DND-41 (cell line): ENCODE measurements at regions not wholly inside any gene's neighbourhood (a gene's known extent, or its start where the extent isn't known, plus 50 kb on each side); places are given as distances from the start of the nearest gene placed in this dataset.

Experiments
- ATAC-seq: fragments of 200-7000 bp; cut with Tn5 transposase; 3 replicates; pipeline ENCODE4 v1.9.1; 2021; ENCODE audit warnings: low read depth; ENCODE audit not compliant: insufficient read depth
- DNase-seq: peaks from one replicate; pipeline ENCODE4 v3.0.0-alpha.2; 2020
- H2AFZ ChIP-seq: 2 replicates; pipeline ENCODE4 v1.6.0; 2012; ENCODE audit warnings: low read depth, low read length
- H3K27ac ChIP-seq: 2 replicates; pipeline ENCODE4 v1.5.1; 2012; ENCODE audit warnings: low read length, inconsistent platforms
- H3K27me3 ChIP-seq: fragments of 200-600 bp; sonication (generic); 2 replicates; pipeline ENCODE4 v1.6.0; 2012; ENCODE audit warnings: low read length, mild to moderate bottlenecking, inconsistent platforms; ENCODE audit not compliant: insufficient read depth, poor library complexity
- H3K36me3 ChIP-seq: 2 replicates; pipeline ENCODE4 v1.5.1; 2012; ENCODE audit warnings: low read length, inconsistent platforms; ENCODE audit not compliant: insufficient read depth
- H3K4me1 ChIP-seq: 2 replicates; pipeline ENCODE4 v1.5.1; 2012; ENCODE audit warnings: mild to moderate bottlenecking, low read length; ENCODE audit not compliant: insufficient read depth
- H3K4me2 ChIP-seq: 2 replicates; pipeline ENCODE4 v1.6.0; 2012; ENCODE audit warnings: mild to moderate bottlenecking, moderate library complexity, low read length, inconsistent platforms; ENCODE audit not compliant: insufficient read depth
- H3K4me3 ChIP-seq, 2 experiments: fragments of 200-600 bp in 1 of 2; shearing (Covaris generic) in 1 of 2; 2 replicates each; pipeline ENCODE4 v1.5.1; 2012 to 2016; ENCODE audit warnings: inconsistent platforms in 2 of 2, low read length in 2 of 2, mild to moderate bottlenecking in 2 of 2, low read depth in 1 of 2, moderate library complexity in 1 of 2
- H3K79me2 ChIP-seq: 2 replicates; pipeline ENCODE4 v1.6.0; 2012; ENCODE audit warnings: low read length, inconsistent platforms; ENCODE audit not compliant: insufficient read depth
- H3K9ac ChIP-seq: 2 replicates; pipeline ENCODE4 v1.6.0; 2012; ENCODE audit warnings: low read depth, mild to moderate bottlenecking, inconsistent platforms, low read length, moderate library complexity
- H3K9me3 ChIP-seq: 2 replicates; pipeline ENCODE4 v1.5.1; 2012; ENCODE audit warnings: low read length, moderate library complexity, mild to moderate bottlenecking, inconsistent platforms; ENCODE audit not compliant: insufficient read depth, severe bottlenecking
- H4K20me1 ChIP-seq: 2 replicates; pipeline ENCODE4 v1.6.0; 2012; ENCODE audit warnings: low read length; ENCODE audit not compliant: insufficient read depth
- EZH2 ChIP-seq: IDR thresholded peaks from 3 replicates; pipeline ENCODE4 v1.6.1; 2012; ENCODE audit warnings: borderline replicate concordance, low read depth, mild to moderate bottlenecking, moderate library complexity, low read length, inconsistent platforms; ENCODE audit not compliant: severe bottlenecking
- TF ChIP-seq, protein P1 (sequence below): IDR thresholded peaks from 2 replicates; pipeline ENCODE4 v1.5.1; 2012; ENCODE audit warnings: borderline replicate concordance, low read length, moderate library complexity, mild to moderate bottlenecking; ENCODE audit not compliant: poor library complexity, severe bottlenecking; ENCODE audit errors: extremely low read depth

DNA sequence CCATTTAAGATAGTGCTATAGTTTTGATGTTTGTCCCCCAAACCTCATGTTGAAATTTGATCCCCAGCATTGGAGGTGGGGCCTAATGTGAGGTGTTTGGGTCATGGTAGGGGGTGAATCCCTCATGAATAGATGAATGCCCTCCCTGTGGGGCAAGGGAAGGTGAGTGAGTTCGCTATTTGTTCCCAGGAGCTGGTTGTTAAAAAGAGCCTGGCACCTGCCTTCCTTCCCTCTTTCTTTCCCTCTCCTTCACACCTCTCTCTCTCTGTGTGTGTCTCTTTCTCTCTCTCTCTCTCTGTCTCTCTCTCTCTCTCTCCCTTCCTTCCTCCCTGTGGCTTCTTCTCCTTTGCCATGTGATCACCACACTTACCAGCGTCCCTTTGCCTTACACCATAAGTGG, 160.7 kb downstream of the AASDH start:
- H3K9ac ChIP-seq, result no peak overlapping the region
- H3K27ac ChIP-seq, result no peak overlapping the region

GRCh38 chr4:56224641-56225040, 162.7 kb downstream of the AASDH start:
- H3K9me3 ChIP-seq, result no peaks in the 10 kb centered on the region
- H3K4me3 ChIP-seq, result no peak overlapping the region
- H2AFZ ChIP-seq, result no peak overlapping the region
- no peak for ATAC-seq
- H3K9ac ChIP-seq, result no peak overlapping the region
- H3K4me2 ChIP-seq, result no peak overlapping the region
- no peak overlapping the region for H3K27ac ChIP-seq
- TF ChIP-seq, protein P1, sequence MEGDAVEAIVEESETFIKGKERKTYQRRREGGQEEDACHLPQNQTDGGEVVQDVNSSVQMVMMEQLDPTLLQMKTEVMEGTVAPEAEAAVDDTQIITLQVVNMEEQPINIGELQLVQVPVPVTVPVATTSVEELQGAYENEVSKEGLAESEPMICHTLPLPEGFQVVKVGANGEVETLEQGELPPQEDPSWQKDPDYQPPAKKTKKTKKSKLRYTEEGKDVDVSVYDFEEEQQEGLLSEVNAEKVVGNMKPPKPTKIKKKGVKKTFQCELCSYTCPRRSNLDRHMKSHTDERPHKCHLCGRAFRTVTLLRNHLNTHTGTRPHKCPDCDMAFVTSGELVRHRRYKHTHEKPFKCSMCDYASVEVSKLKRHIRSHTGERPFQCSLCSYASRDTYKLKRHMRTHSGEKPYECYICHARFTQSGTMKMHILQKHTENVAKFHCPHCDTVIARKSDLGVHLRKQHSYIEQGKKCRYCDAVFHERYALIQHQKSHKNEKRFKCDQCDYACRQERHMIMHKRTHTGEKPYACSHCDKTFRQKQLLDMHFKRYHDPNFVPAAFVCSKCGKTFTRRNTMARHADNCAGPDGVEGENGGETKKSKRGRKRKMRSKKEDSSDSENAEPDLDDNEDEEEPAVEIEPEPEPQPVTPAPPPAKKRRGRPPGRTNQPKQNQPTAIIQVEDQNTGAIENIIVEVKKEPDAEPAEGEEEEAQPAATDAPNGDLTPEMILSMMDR, result no peak
- no peak for TF ChIP-seq EZH2
- H3K79me2 ChIP-seq, result no peaks in the 10 kb centered on the region
- DNase-seq, result no peak
- H4K20me1 ChIP-seq, result no peaks in the 10 kb centered on the region
- no peaks in the 10 kb centered on the region for H3K36me3 ChIP-seq
- H3K27me3 ChIP-seq, result no peaks in the 10 kb centered on the region
- peaks cover 3% of the 10 kb centered on the region for H3K4me1 ChIP-seq

More for the DNA sequence above, 160.7 kb downstream of the AASDH start:
- DNase-seq, result no peak
- TF ChIP-seq, protein P1, result no peak
- Histone ChIP-seq H3K4me2 (no peak overlapping the region), H3K27me3 (no peaks in the 10 kb centered on the region), H3K4me1 (peaks cover 11% of the 10 kb centered on the region), H3K4me3 (no peak overlapping the region), H3K36me3 (no peaks in the 10 kb centered on the region), H4K20me1 (no peaks in the 10 kb centered on the region), H3K79me2 (no peaks in the 10 kb centered on the region), H3K9me3 (no peaks in the 10 kb centered on the region), H2AFZ (no peak overlapping the region)
- no peak for ATAC-seq

DNA sequence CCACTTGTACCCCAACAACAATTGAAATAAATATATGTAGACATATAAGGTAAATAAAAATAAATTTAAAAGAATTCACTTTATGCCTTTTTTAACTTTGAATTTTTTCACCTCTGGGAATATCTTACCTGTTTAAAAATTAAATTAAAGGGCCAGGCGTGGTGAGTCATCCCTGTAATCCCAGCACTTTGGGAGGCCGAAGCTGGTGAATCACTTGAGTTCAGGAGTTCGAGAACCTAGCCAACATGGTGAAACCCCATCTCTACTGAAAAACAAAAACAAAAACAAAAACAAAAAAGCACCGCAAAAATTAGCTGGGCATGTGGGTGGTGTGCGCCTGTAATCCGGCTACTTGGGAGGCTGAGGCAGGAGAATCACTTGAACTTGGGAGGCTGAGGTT, 164.8 kb downstream of the AASDH start:
- DNase-seq, result no peak
- TF ChIP-seq EZH2, result no peak
- TF ChIP-seq, protein P1, result no peak
- no peak overlapping the region for H2AFZ ChIP-seq
- H3K27me3 ChIP-seq, result no peaks in the 10 kb centered on the region
- H3K9ac ChIP-seq, result no peak overlapping the region
- H4K20me1 ChIP-seq, result no peaks in the 10 kb centered on the region
- H3K4me1 ChIP-seq, result no peaks in the 10 kb centered on the region
- H3K4me2 ChIP-seq, result no peak overlapping the region
- H3K79me2 ChIP-seq, result no peaks in the 10 kb centered on the region
- no peak overlapping the region for H3K4me3 ChIP-seq
- H3K36me3 ChIP-seq, result no peaks in the 10 kb centered on the region
- ATAC-seq, result no peak
- H3K27ac ChIP-seq, result no peak overlapping the region
- H3K9me3 ChIP-seq, result no peaks in the 10 kb centered on the region

DNA sequence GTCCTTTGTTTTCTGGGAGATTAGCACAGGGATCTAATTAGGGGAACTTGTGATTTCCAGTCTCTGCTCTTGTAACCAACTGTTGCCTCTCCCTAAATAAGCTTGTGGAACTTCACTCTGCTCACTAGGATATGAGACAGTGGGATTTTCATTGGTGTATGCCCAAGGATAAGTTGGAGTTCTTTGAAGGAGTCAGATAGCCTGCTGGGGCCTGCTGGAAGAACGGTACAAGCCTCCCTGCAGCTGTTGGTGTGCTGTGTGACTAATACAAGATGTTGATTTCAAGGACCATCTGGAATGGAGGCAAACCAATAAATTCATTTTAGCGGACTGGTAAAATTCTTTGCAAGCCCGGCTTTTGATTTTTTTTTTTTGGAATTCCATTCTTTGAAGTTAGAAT, 167.0 kb downstream of the AASDH start:
- Histone ChIP-seq H3K27me3 (no peaks in the 10 kb centered on the region), H3K9me3 (no peaks in the 10 kb centered on the region), H3K27ac (no peak overlapping the region), H3K79me2 (no peaks in the 10 kb centered on the region), H3K36me3 (no peaks in the 10 kb centered on the region), H3K4me1 (no peaks in the 10 kb centered on the region), H3K4me2 (no peak overlapping the region), H3K9ac (no peak overlapping the region), H2AFZ (no peak overlapping the region), H3K4me3 (no peak overlapping the region), H4K20me1 (no peaks in the 10 kb centered on the region)
- ATAC-seq (no peak), DNase-seq (no peak)
- TF ChIP-seq, protein P1, result no peak
- no peak for TF ChIP-seq EZH2
